ENCODE measurements at regions not wholly inside any gene's neighbourhood (a gene's known extent, or its start where the extent isn't known, plus 50 kb on each side); places are given as distances from the start of the nearest gene placed in this dataset.

DNA sequence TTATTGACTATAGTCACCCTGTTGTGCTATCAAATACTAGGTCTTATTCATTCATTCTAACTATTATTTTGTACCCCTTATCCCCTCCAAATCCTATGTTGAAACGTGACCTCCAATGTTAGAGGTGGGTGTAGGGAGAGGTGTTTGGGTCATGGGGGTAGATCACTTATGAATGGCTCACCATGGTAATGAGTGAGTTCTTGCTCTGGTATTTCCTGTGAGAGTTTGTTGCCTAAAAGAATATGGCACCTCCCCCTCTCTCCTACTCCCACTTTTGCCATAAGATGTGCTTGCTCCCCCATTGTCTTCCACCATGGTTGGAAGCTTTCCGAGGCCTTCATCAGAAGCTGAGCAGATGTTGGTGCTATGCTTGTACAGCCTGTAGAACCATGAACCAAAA lies 59.3 kb upstream of the BRD7 start:
- no peak overlapping the region for H3K4me3 Mint-ChIP-seq
- no peak for ATAC-seq
- DNase-seq (ENCODE audit: low spot score): no peak
- H4K20me1 ChIP-seq (replicated peaks; ENCODE audit: insufficient read depth): no peaks in the 10 kb centered on the region
- H3K79me2 ChIP-seq (replicated peaks; ENCODE audit: insufficient read depth): no peaks in the 10 kb centered on the region
- no peaks in the 10 kb centered on the region for H3K4me1 ChIP-seq (ENCODE audit: insufficient read depth)
- H3K9me3 Mint-ChIP-seq: peaks cover 5% of the 10 kb centered on the region; the same call in 2 of the 3 replicates
- H3K36me3 ChIP-seq (ENCODE audit: insufficient read depth): no peaks in the 10 kb centered on the region
- TF ChIP-seq STAT1 (IDR thresholded peaks at IDR 0.05; ENCODE audit: unreplicated experiment) (no peak), EZH2 (IDR thresholded peaks at IDR 0.05; ENCODE audit: low read depth, unreplicated experiment) (no peak), CREB1 (CRISPR knock-in tag; IDR thresholded peaks at IDR 0.05; ENCODE audit: low read depth) (no peak), ZNF114 (CRISPR knock-in tag; IDR thresholded peaks at IDR 0.05) (no peak), POLR2AphosphoS5 (IDR thresholded peaks at IDR 0.05; ENCODE audit: low read depth) (no peak), JUNB (IDR thresholded peaks at IDR 0.05; ENCODE audit: unreplicated experiment) (no peak), ZNF331 (CRISPR knock-in tag; IDR thresholded peaks at IDR 0.05; ENCODE audit: low read depth) (no peak), EZH2phosphoT487 (IDR thresholded peaks at IDR 0.05; ENCODE audit: unreplicated experiment) (no peak), NANOG (IDR thresholded peaks at IDR 0.05; ENCODE audit: borderline replicate concordance) (no peak)
- TF ChIP-seq, protein P1, sequence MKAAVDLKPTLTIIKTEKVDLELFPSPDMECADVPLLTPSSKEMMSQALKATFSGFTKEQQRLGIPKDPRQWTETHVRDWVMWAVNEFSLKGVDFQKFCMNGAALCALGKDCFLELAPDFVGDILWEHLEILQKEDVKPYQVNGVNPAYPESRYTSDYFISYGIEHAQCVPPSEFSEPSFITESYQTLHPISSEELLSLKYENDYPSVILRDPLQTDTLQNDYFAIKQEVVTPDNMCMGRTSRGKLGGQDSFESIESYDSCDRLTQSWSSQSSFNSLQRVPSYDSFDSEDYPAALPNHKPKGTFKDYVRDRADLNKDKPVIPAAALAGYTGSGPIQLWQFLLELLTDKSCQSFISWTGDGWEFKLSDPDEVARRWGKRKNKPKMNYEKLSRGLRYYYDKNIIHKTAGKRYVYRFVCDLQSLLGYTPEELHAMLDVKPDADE (IDR thresholded peaks at IDR 0.05): no peak
- TF ChIP-seq, protein P2, sequence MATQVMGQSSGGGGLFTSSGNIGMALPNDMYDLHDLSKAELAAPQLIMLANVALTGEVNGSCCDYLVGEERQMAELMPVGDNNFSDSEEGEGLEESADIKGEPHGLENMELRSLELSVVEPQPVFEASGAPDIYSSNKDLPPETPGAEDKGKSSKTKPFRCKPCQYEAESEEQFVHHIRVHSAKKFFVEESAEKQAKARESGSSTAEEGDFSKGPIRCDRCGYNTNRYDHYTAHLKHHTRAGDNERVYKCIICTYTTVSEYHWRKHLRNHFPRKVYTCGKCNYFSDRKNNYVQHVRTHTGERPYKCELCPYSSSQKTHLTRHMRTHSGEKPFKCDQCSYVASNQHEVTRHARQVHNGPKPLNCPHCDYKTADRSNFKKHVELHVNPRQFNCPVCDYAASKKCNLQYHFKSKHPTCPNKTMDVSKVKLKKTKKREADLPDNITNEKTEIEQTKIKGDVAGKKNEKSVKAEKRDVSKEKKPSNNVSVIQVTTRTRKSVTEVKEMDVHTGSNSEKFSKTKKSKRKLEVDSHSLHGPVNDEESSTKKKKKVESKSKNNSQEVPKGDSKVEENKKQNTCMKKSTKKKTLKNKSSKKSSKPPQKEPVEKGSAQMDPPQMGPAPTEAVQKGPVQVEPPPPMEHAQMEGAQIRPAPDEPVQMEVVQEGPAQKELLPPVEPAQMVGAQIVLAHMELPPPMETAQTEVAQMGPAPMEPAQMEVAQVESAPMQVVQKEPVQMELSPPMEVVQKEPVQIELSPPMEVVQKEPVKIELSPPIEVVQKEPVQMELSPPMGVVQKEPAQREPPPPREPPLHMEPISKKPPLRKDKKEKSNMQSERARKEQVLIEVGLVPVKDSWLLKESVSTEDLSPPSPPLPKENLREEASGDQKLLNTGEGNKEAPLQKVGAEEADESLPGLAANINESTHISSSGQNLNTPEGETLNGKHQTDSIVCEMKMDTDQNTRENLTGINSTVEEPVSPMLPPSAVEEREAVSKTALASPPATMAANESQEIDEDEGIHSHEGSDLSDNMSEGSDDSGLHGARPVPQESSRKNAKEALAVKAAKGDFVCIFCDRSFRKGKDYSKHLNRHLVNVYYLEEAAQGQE (IDR thresholded peaks at IDR 0.05; ENCODE audit: unreplicated experiment): no peak
- TF ChIP-seq, protein P3, sequence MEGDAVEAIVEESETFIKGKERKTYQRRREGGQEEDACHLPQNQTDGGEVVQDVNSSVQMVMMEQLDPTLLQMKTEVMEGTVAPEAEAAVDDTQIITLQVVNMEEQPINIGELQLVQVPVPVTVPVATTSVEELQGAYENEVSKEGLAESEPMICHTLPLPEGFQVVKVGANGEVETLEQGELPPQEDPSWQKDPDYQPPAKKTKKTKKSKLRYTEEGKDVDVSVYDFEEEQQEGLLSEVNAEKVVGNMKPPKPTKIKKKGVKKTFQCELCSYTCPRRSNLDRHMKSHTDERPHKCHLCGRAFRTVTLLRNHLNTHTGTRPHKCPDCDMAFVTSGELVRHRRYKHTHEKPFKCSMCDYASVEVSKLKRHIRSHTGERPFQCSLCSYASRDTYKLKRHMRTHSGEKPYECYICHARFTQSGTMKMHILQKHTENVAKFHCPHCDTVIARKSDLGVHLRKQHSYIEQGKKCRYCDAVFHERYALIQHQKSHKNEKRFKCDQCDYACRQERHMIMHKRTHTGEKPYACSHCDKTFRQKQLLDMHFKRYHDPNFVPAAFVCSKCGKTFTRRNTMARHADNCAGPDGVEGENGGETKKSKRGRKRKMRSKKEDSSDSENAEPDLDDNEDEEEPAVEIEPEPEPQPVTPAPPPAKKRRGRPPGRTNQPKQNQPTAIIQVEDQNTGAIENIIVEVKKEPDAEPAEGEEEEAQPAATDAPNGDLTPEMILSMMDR (conservative IDR thresholded peaks at IDR 0.05; ENCODE audit: low read depth in 2 of 2): no peak
- TF ChIP-seq, protein P4, sequence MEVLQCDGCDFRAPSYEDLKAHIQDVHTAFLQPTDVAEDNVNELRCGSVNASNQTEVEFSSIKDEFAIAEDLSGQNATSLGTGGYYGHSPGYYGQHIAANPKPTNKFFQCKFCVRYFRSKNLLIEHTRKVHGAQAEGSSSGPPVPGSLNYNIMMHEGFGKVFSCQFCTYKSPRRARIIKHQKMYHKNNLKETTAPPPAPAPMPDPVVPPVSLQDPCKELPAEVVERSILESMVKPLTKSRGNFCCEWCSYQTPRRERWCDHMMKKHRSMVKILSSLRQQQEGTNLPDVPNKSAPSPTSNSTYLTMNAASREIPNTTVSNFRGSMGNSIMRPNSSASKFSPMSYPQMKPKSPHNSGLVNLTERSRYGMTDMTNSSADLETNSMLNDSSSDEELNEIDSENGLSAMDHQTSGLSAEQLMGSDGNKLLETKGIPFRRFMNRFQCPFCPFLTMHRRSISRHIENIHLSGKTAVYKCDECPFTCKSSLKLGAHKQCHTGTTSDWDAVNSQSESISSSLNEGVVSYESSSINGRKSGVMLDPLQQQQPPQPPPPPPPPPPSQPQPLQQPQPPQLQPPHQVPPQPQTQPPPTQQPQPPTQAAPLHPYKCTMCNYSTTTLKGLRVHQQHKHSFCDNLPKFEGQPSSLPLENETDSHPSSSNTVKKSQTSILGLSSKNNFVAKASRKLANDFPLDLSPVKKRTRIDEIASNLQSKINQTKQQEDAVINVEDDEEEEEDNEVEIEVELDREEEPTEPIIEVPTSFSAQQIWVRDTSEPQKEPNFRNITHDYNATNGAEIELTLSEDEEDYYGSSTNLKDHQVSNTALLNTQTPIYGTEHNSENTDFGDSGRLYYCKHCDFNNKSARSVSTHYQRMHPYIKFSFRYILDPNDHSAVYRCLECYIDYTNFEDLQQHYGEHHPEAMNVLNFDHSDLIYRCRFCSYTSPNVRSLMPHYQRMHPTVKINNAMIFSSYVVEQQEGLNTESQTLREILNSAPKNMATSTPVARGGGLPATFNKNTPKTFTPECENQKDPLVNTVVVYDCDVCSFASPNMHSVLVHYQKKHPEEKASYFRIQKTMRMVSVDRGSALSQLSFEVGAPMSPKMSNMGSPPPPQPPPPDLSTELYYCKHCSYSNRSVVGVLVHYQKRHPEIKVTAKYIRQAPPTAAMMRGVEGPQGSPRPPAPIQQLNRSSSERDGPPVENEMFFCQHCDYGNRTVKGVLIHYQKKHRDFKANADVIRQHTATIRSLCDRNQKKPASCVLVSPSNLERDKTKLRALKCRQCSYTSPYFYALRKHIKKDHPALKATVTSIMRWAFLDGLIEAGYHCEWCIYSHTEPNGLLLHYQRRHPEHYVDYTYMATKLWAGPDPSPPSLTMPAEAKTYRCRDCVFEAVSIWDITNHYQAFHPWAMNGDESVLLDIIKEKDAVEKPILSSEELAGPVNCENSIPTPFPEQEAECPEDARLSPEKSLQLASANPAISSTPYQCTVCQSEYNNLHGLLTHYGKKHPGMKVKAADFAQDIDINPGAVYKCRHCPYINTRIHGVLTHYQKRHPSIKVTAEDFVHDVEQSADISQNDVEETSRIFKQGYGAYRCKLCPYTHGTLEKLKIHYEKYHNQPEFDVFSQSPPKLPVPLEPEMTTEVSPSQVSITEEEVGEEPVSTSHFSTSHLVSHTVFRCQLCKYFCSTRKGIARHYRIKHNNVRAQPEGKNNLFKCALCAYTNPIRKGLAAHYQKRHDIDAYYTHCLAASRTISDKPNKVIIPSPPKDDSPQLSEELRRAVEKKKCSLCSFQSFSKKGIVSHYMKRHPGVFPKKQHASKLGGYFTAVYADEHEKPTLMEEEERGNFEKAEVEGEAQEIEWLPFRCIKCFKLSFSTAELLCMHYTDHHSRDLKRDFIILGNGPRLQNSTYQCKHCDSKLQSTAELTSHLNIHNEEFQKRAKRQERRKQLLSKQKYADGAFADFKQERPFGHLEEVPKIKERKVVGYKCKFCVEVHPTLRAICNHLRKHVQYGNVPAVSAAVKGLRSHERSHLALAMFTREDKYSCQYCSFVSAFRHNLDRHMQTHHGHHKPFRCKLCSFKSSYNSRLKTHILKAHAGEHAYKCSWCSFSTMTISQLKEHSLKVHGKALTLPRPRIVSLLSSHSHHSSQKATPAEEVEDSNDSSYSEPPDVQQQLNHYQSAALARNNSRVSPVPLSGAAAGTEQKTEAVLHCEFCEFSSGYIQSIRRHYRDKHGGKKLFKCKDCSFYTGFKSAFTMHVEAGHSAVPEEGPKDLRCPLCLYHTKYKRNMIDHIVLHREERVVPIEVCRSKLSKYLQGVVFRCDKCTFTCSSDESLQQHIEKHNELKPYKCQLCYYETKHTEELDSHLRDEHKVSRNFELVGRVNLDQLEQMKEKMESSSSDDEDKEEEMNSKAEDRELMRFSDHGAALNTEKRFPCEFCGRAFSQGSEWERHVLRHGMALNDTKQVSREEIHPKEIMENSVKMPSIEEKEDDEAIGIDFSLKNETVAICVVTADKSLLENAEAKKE (CRISPR knock-in tag; IDR thresholded peaks at IDR 0.05): no peak
- H3K27me3 ChIP-seq (ENCODE audit: insufficient read depth): no peaks in the 10 kb centered on the region
- H3F3A ChIP-seq (replicated peaks; ENCODE audit: low read depth): no peaks in the 10 kb centered on the region
- no peak overlapping the region for H2AFZ ChIP-seq
- H3K27ac ChIP-seq (ENCODE audit: low read depth): no peak overlapping the region
- H3K27me3 Mint-ChIP-seq (ENCODE audit: insufficient read depth, low read depth, poor library complexity): peaks cover 2% of the 10 kb centered on the region
- H3K9me2 ChIP-seq (ENCODE audit: insufficient read depth): peaks cover 8% of the 10 kb centered on the region; the same call in 1 of the 2 replicates
- H3K27ac Mint-ChIP-seq: no peak overlapping the region
- no peaks in the 10 kb centered on the region for H3K4me1 Mint-ChIP-seq
- H3K4me2 ChIP-seq: no peak overlapping the region
- no peaks in the 10 kb centered on the region for H3K36me3 Mint-ChIP-seq (ENCODE audit: low read depth)
- no peak overlapping the region for H3K4me3 ChIP-seq

All from GM23338 (cell line).